Subcutaneous abdominal adipose tissue (tissue), 5 donors: ENCODE measurements at regions not wholly inside any gene's neighbourhood (a gene's known extent, or its start where the extent isn't known, plus 50 kb on each side); places are given as distances from the start of the nearest gene placed in this dataset.
"Not testable (repeated sequence)": the region's sequence is repeated elsewhere in the genome, so short reads cannot be mapped to it uniquely, and the experiment has no call there.

Experiments used
- H3K27ac ChIP-seq: one replicate; pipeline ENCODE4 v1.7.0; 2013; ENCODE audit warnings: low read depth, mild to moderate bottlenecking, inconsistent platforms, low read length, moderate library complexity
- H3K27me3 ChIP-seq, 5 donors: one replicate each; pipeline ENCODE4 v1.7.0; 2013; ENCODE audit warnings: low read length in 5 of 5, inconsistent platforms in 1 of 5; ENCODE audit not compliant: control insufficient read depth in 5 of 5, insufficient read depth in 4 of 5
- H3K36me3 ChIP-seq, 5 donors: one replicate each; pipeline ENCODE4 v1.7.0; 2013; ENCODE audit warnings: low read length in 5 of 5; ENCODE audit not compliant: control insufficient read depth in 5 of 5, insufficient read depth in 5 of 5
- H3K4me1 ChIP-seq, 5 donors: one replicate each; pipeline ENCODE4 v1.7.0; 2013; ENCODE audit warnings: low read length in 5 of 5, mild to moderate bottlenecking in 3 of 5, moderate library complexity in 1 of 5; ENCODE audit not compliant: control insufficient read depth in 5 of 5, insufficient read depth in 5 of 5
- H3K4me3 ChIP-seq, 5 donors: one replicate each; pipeline ENCODE4 v1.7.0; 2013; ENCODE audit warnings: low read length in 5 of 5, low read depth in 1 of 5
- H3K9ac ChIP-seq, 5 donors: one replicate each; pipeline ENCODE4 v1.7.0; 2013; ENCODE audit warnings: low read length in 5 of 5, mild to moderate bottlenecking in 4 of 5, moderate library complexity in 3 of 5
- H3K9me3 ChIP-seq, 5 donors: one replicate each; pipeline ENCODE4 v1.7.0; 2013; ENCODE audit warnings: low read length in 5 of 5; ENCODE audit not compliant: control insufficient read depth in 5 of 5
- donor health status: healthy.
- donor health status: healthy.
- donor health status: healthy.
- donor health status: healthy.
- donor health status: healthy.

- H3K4me3 ChIP-seq: no peak overlapping the region
- H3K4me1 ChIP-seq: no peaks in the 10 kb centered on the region
- no peak overlapping the region for H3K27ac ChIP-seq
- peaks cover 0 to 3% (median 0%) of the 10 kb centered on the region in 5 donors for H3K27me3 ChIP-seq
- no peak overlapping the region for H3K9ac ChIP-seq
- H3K9me3 ChIP-seq: peaks cover 0 to 3% (median 0%) of the 10 kb centered on the region in 5 donors
- no peaks in the 10 kb centered on the region for H3K36me3 ChIP-seq
These were observed 175.1 kb upstream of the CCDC196 start for GRCh38 chr14:66311058-66311457.

- Histone ChIP-seq H3K9me3 (peaks cover 0 to 4% (median 0%) of the 10 kb centered on the region in 5 donors), H3K4me1 (no peaks in the 10 kb centered on the region), H3K27me3 (peaks cover 0 to 3% (median 0%) of the 10 kb centered on the region in 5 donors), H3K9ac (no peak overlapping the region), H3K27ac (no peak overlapping the region), H3K36me3 (no peaks in the 10 kb centered on the region), H3K4me3 (no peak overlapping the region)
These were observed 174.2 kb upstream of the CCDC196 start for GRCh38 chr14:66311990-66312389.

DNA sequence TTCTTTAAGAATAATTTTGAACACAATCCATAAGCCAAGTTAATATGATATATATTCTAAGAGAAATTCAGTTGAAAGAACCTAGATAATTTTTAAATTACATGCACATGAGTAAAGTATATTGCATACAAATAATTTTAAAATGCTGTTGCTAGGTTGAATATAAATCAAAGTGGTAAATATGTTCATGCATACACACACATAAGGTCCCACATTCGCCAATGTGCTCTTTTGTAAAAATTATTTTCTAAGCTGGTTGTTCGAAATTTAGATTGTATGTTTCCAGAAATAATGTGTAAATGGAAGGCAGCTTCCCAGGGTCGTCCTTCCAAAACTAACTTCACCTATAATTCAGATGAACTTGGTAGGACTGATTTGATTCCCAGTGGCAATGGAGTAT, 173.7 kb upstream of the CCDC196 start:
- H3K27me3 ChIP-seq: peaks cover 0 to 3% (median 0%) of the 10 kb centered on the region in 5 donors
- no peaks in the 10 kb centered on the region for H3K4me1 ChIP-seq
- H3K27ac ChIP-seq: no peak overlapping the region
- H3K36me3 ChIP-seq: no peaks in the 10 kb centered on the region
- no peak overlapping the region for H3K9ac ChIP-seq
- H3K4me3 ChIP-seq: no peak overlapping the region
- H3K9me3 ChIP-seq: peaks cover 0 to 8% (median 3%) of the 10 kb centered on the region in 5 donors

DNA sequence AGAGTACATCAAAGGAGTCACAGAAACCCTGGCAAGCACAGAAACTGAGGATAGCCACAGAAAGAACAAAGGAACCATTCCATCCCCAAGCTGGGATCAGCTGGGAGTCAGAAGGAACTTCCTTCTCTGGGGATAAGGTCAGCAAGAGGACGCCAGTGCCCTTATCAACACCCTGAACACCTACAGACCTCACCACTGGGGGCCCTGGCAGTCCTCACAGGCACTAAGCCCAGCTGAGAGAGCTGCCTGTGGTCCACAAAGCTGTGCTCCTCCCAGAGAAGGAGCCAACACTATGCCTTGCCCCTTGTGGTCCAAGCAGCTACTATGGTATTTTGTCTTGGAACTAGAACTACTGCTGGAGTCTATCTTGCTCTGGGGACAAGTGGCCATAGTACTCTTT, 171.1 kb upstream of the CCDC196 start:
- Histone ChIP-seq H3K4me1 (no peaks in the 10 kb centered on the region), H3K9me3 (peaks cover 0 to 12% (median 9%) of the 10 kb centered on the region in 5 donors), H3K4me3 (no peak overlapping the region), H3K27me3 (peaks cover 0 to 3% (median 0%) of the 10 kb centered on the region in 5 donors), H3K9ac (no peak overlapping the region), H3K27ac (no peak overlapping the region), H3K36me3 (no peaks in the 10 kb centered on the region)

- H3K27me3 ChIP-seq: peaks cover 0 to 3% (median 0%) of the 10 kb centered on the region in 5 donors
- no peaks in the 10 kb centered on the region for H3K4me1 ChIP-seq
- no peak overlapping the region for H3K9ac ChIP-seq
- peaks cover 0 to 12% (median 9%) of the 10 kb centered on the region in 5 donors for H3K9me3 ChIP-seq
- no peak overlapping the region for H3K4me3 ChIP-seq
- no peak overlapping the region for H3K27ac ChIP-seq
- no peaks in the 10 kb centered on the region for H3K36me3 ChIP-seq
These were observed 170.6 kb upstream of the CCDC196 start for GRCh38 chr14:66315548-66315947.

GRCh38 chr14:66322564-66322963, 163.6 kb upstream of the CCDC196 start:
- no peaks in the 10 kb centered on the region for H3K27me3 ChIP-seq
- no peak overlapping the region for H3K27ac ChIP-seq
- H3K4me1 ChIP-seq: no peaks in the 10 kb centered on the region
- no peaks in the 10 kb centered on the region for H3K36me3 ChIP-seq
- H3K4me3 ChIP-seq: no peak overlapping the region
- H3K9ac ChIP-seq: no peak overlapping the region
- H3K9me3 ChIP-seq: peaks cover 0 to 18% (median 9%) of the 10 kb centered on the region in 5 donors

GRCh38 chr14:66330228-66330627, 155.9 kb upstream of the CCDC196 start:
- Histone ChIP-seq H3K9me3 (no peaks in the 10 kb centered on the region), H3K4me3 (no peak overlapping the region), H3K27ac (no peak overlapping the region), H3K4me1 (no peaks in the 10 kb centered on the region), H3K9ac (no peak overlapping the region), H3K36me3 (no peaks in the 10 kb centered on the region), H3K27me3 (no peaks in the 10 kb centered on the region)

- Histone ChIP-seq H3K9me3 (no peaks in the 10 kb centered on the region), H3K27ac (no peak overlapping the region), H3K4me3 (no peak overlapping the region), H3K27me3 (no peaks in the 10 kb centered on the region), H3K4me1 (no peaks in the 10 kb centered on the region), H3K36me3 (no peaks in the 10 kb centered on the region), H3K9ac (no peak overlapping the region)
These were observed 155.3 kb upstream of the CCDC196 start for GRCh38 chr14:66330916-66331315.

DNA sequence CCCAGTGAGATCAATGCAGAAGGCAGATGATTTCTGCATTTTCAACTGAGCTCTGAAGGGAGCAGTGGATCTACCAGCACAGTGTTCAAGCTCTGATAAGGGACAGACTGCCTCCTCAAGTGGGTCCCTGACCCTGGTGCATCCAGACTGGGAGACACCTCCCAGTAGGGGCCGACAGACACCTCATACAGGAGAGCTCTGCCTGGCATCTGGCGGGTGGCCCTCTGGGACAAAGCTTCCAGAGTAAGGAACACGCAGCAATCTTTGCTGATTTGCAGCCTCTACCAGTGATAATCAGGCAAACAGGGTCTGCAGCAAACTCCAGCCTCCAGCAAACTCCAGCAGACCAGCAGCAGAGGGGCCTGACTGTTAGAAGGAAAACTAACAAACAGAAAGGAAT, 152.9 kb upstream of the CCDC196 start:
- not testable (repeated sequence) for H3K36me3 ChIP-seq, H3K27ac ChIP-seq, H3K9me3 ChIP-seq, H3K9ac ChIP-seq, H3K4me3 ChIP-seq, H3K27me3 ChIP-seq, H3K4me1 ChIP-seq

GRCh38 chr14:66341239-66341638, 144.9 kb upstream of the CCDC196 start:
- no peak overlapping the region for H3K27ac ChIP-seq
- no peak overlapping the region for H3K4me3 ChIP-seq
- H3K27me3 ChIP-seq: no peaks in the 10 kb centered on the region
- H3K36me3 ChIP-seq: no peaks in the 10 kb centered on the region
- H3K9me3 ChIP-seq: no peaks in the 10 kb centered on the region
- no peaks in the 10 kb centered on the region for H3K4me1 ChIP-seq
- no peak overlapping the region for H3K9ac ChIP-seq

- Histone ChIP-seq H3K9me3 (peaks cover 0 to 17% (median 13%) of the 10 kb centered on the region in 5 donors), H3K36me3 (no peaks in the 10 kb centered on the region), H3K4me3 (no peak overlapping the region), H3K9ac (no peak overlapping the region), H3K27ac (no peak overlapping the region), H3K27me3 (no peaks in the 10 kb centered on the region), H3K4me1 (no peaks in the 10 kb centered on the region)
These were observed 140.2 kb upstream of the CCDC196 start for GRCh38 chr14:66345986-66346385.
